ENCODE measurements at regions not wholly inside any gene's neighbourhood (a gene's known extent, or its start where the extent isn't known, plus 50 kb on each side); places are given as distances from the start of the nearest gene placed in this dataset.
"Not testable (repeated sequence)": the region's sequence is repeated elsewhere in the genome, so short reads cannot be mapped to it uniquely, and the experiment has no call there.

- Histone ChIP-seq H3K9me3 (replicated peaks in 1 of 3) (no peaks in the 10 kb centered on the region), H3K27ac (no peak overlapping the region), H3K36me3 (replicated peaks in 1 of 2) (no peaks in the 10 kb centered on the region), H3K4me1 (replicated peaks in 1 of 2) (no peaks in the 10 kb centered on the region), H3K4me3 (no peak overlapping the region), H3K27me3 (no peaks in the 10 kb centered on the region)
- 73 to 88% (median 80%) methylated on average over 5 of the region's 5 CpGs for WGBS, 4 donors
- DNase-seq: no peak
- intact Hi-C loops (cut with DNase I): no loop called here
- TF ChIP-seq CTCF (IDR thresholded peaks at IDR 0.05) (no peak), POLR2A (IDR thresholded peaks at IDR 0.05) (no peak)
Observed at GRCh38 chr2:204401114-204401513, 144.2 kb upstream of the PARD3B start.

DNA sequence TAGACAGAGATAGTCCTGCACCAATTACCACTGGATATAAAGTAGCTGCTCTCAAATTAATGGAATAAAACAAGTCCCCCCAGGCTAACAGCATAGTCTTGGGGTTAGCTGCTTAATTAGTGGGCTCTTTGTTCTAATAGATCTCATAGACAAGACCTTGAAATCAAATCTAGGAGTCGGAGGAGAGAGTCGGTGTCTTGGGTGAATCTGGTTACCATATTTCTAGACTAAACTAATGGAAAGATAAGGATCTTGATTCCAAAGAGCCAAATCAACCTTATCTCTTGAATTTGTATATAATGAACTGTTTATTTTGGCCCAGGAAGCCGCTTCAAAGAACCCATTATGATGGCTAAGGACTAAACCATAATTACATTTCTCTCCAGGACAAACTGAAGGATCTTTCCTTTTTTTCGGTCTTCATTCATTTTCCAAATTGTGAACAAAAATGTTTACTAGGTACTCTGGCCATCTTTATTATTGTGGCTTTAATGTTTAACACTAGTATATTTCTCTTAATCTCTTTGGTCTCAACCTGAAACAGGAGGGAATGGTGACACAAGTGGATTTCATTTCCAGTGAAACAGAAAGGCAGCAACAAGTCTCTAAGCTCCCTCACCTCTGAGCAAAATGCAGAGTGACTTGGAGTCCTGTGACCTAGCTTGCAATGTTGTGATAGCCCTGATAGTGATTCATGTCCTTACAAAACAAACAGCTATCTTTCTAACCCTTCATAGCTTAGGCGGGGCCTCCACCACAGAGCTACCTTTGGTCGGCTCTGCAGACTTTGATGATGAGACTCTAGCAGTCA lies 137.9 kb upstream of the PARD3B start:
- TF ChIP-seq CTCF (IDR thresholded peaks at IDR 0.05): no peak
- TF ChIP-seq POLR2A (IDR thresholded peaks at IDR 0.05): no peak
- DNase-seq: no peak
- intact Hi-C loops (cut with DNase I): no loop called here

GRCh38 chr2:204412782-204413181 lies 132.5 kb upstream of the PARD3B start:
- H3K27ac ChIP-seq; intact Hi-C loops (cut with DNase I): not testable (repeated sequence)

More for the DNA sequence above, 137.9 kb upstream of the PARD3B start:
- H3K4me1 ChIP-seq (replicated peaks in 1 of 2): no peaks in the 10 kb centered on the region
- H3K36me3 ChIP-seq (replicated peaks in 1 of 2): no peaks in the 10 kb centered on the region
- H3K27me3 ChIP-seq: no peaks in the 10 kb centered on the region
- no peaks in the 10 kb centered on the region for H3K9me3 ChIP-seq (replicated peaks in 1 of 3)
- WGBS, 4 donors: 65 to 76% (median 74%) methylated on average over 6 of the region's 6 CpGs
- no peak overlapping the region for H3K27ac ChIP-seq
- H3K4me3 ChIP-seq: no peak overlapping the region

DNA sequence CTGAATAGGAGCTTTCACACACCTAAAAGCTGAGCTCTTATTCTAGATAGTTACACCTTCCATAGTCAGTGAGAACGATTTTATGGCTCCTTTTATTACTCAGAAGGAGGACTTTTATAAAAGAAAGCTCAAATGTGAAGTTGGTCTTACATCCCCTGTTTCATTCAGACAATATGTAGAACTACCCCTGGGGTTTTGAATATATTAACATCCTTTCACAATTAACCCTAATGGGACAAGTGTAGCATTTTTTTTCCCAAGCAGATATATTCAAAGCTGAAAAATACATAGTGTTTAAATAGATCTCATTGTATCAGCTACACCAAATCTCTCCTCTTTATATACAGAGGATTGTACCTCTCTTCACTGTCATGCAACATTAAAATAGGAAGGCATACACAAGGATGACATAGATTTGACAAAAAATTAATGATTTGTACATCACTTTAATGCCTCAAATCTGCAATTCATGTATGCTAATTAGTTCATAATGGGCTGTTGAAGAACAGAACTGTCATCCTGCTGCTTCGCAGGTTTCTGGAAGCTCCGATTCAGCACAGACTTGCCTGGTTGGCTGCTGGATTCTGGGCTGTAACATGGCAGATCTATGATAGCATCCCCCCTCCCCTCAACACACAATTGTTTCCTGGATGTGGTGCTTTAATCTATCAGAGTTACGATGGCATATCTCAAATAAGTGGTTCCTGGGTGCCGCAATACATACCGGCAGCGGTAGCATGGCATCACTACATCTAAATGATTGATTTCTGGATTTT lies 129.7 kb upstream of the PARD3B start:
- intact Hi-C loops (cut with DNase I): no loop called here
- Histone ChIP-seq H3K27ac (no peak overlapping the region), H3K27me3 (no peaks in the 10 kb centered on the region), H3K4me3 (no peak overlapping the region), H3K36me3 (replicated peaks in 1 of 2) (no peaks in the 10 kb centered on the region), H3K4me1 (replicated peaks in 1 of 2) (no peaks in the 10 kb centered on the region), H3K9me3 (replicated peaks in 1 of 3) (no peaks in the 10 kb centered on the region)
- 55 to 69% (median 66%) methylated on average over 7 of the region's 7 CpGs for WGBS, 4 donors
- DNase-seq: no peak
- TF ChIP-seq POLR2A (IDR thresholded peaks at IDR 0.05): no peak
- TF ChIP-seq CTCF (IDR thresholded peaks at IDR 0.05): no peak

More at GRCh38 chr2:204412782-204413181, 132.5 kb upstream of the PARD3B start:
- H3K27me3 ChIP-seq; H3K4me1 ChIP-seq (replicated peaks in 1 of 2); H3K36me3 ChIP-seq (replicated peaks in 1 of 2); DNase-seq; H3K9me3 ChIP-seq (replicated peaks in 1 of 3); H3K4me3 ChIP-seq: not testable (repeated sequence)
- 79 to 100% (median 85%) methylated on average over 2 of the region's 2 CpGs for WGBS, 4 donors
